Ovary (tissue), 3 donors: ENCODE measurements at regions not wholly inside any gene's neighbourhood (a gene's known extent, or its start where the extent isn't known, plus 50 kb on each side); places are given as distances from the start of the nearest gene placed in this dataset.
"Not testable (repeated sequence)": the region's sequence is repeated elsewhere in the genome, so short reads cannot be mapped to it uniquely, and the experiment has no call there.

Experiments used
- EP300 ChIP-seq: sonication (generic); formaldehyde crosslinking; IDR thresholded peaks from one replicate; pipeline ENCODE4 v1.6.1; 2017; ENCODE audit warnings: antibody characterized with exemption
- TF ChIP-seq, protein P1 (sequence below), 3 donors: fragments of 450-650 bp in 2 of 3; fragments of 200-600 bp in 1 of 3; IDR thresholded peaks; one replicate each; pipeline versions ENCODE4 v1.5.1 to v1.8.0; 2016 to 2022; ENCODE audit warnings: antibody characterized with exemption in 3 of 3, mild to moderate bottlenecking in 1 of 3
- donor health status: DM: no; HTN: no; CAD: no.

DNA sequence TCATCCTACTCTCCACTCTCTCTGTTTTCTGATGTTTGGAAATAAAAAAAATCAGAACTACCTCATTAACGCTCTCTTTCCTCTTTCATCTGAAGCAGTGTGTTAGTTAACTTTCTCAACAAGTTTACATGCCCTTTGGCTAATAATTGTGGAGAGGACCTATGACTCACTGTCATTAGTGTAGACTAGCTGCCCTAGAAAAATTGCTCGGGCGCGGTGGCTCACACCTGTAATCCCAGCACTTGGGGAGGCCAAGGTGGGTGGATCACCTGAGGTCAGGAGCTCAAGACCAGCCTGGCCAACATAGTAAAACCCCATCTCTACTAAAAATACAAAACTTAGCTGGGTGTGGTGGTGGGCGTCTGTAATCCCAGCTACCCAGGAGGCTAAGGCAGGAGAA, 94.5 kb upstream of the DPP6 start:
- TF ChIP-seq, protein P1, sequence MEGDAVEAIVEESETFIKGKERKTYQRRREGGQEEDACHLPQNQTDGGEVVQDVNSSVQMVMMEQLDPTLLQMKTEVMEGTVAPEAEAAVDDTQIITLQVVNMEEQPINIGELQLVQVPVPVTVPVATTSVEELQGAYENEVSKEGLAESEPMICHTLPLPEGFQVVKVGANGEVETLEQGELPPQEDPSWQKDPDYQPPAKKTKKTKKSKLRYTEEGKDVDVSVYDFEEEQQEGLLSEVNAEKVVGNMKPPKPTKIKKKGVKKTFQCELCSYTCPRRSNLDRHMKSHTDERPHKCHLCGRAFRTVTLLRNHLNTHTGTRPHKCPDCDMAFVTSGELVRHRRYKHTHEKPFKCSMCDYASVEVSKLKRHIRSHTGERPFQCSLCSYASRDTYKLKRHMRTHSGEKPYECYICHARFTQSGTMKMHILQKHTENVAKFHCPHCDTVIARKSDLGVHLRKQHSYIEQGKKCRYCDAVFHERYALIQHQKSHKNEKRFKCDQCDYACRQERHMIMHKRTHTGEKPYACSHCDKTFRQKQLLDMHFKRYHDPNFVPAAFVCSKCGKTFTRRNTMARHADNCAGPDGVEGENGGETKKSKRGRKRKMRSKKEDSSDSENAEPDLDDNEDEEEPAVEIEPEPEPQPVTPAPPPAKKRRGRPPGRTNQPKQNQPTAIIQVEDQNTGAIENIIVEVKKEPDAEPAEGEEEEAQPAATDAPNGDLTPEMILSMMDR (IDR thresholded peaks at IDR 0.05), result not testable (repeated sequence)
- not testable (repeated sequence) for TF ChIP-seq EP300
